HG02763 (cell line): ENCODE measurements at regions not wholly inside any gene's neighbourhood (a gene's known extent, or its start where the extent isn't known, plus 50 kb on each side); places are given as distances from the start of the nearest gene placed in this dataset.

Experiments
- ATAC-seq: cut with Tn5 transposase; IDR thresholded peaks from one replicate; pipeline ENCODE4 v1.9.1; 2021; ENCODE audit warnings: mild to moderate bottlenecking, moderate library complexity; ENCODE audit not compliant: unreplicated experiment

GRCh38 chr2:18684206-18685038, 95.1 kb upstream of the NT5C1B start:
- no peak for ATAC-seq

GRCh38 chr2:18682681-18683080, 93.3 kb upstream of the NT5C1B start:
- ATAC-seq, result no peak

- no peak for ATAC-seq
Measured at GRCh38 chr2:18677280-18677679, 87.9 kb upstream of the NT5C1B start.

- no peak for ATAC-seq
Measured at GRCh38 chr2:18674309-18674708, 84.9 kb upstream of the NT5C1B start.

- ATAC-seq, result no peak
Measured at GRCh38 chr2:18671363-18671762, 82.0 kb upstream of the NT5C1B start.

GRCh38 chr2:18668221-18668620, 78.9 kb upstream of the NT5C1B start:
- no peak for ATAC-seq

- no peak for ATAC-seq
Measured at GRCh38 chr2:18664421-18664820, 75.1 kb upstream of the NT5C1B start.

GRCh38 chr2:18663861-18664260, 74.5 kb upstream of the NT5C1B start:
- no peak for ATAC-seq

- no peak for ATAC-seq
Measured at GRCh38 chr2:18662689-18663088, 73.3 kb upstream of the NT5C1B start.

GRCh38 chr2:18659915-18660314, 70.5 kb upstream of the NT5C1B start:
- no peak for ATAC-seq

- no peak for ATAC-seq
Measured at GRCh38 chr2:18656048-18656447, 66.7 kb upstream of the NT5C1B start.

GRCh38 chr2:18651842-18652774, 62.7 kb upstream of the NT5C1B start:
- ATAC-seq, result no peak

GRCh38 chr2:18650221-18650620, 60.9 kb upstream of the NT5C1B start:
- no peak for ATAC-seq

- no peak for ATAC-seq
Measured at GRCh38 chr2:18649502-18650135, 60.2 kb upstream of the NT5C1B start.

- ATAC-seq, result no peak
Measured at GRCh38 chr2:18648161-18648560, 58.8 kb upstream of the NT5C1B start.

- no peak for ATAC-seq
Measured at GRCh38 chr2:18647731-18648130, 58.4 kb upstream of the NT5C1B start.

GRCh38 chr2:18645315-18645714, 55.9 kb upstream of the NT5C1B start:
- ATAC-seq, result no peak

- ATAC-seq, result no peak
Measured at GRCh38 chr2:18644115-18644462, 54.7 kb upstream of the NT5C1B start.

GRCh38 chr2:18643326-18644114, 54.2 kb upstream of the NT5C1B start:
- no peak for ATAC-seq

GRCh38 chr2:18641823-18642222, 52.5 kb upstream of the NT5C1B start:
- no peak for ATAC-seq
